RKO (cell line): ENCODE measurements at regions not wholly inside any gene's neighbourhood (a gene's known extent, or its start where the extent isn't known, plus 50 kb on each side); places are given as distances from the start of the nearest gene placed in this dataset.

Experiments
- DNase-seq: peaks from one replicate; pipeline ENCODE4 v3.0.0-alpha.2; 2016; ENCODE audit warnings: low spot score

- no peak for DNase-seq
These were observed 87.1 kb upstream of the SLITRK3 start for GRCh38 chr3:165283328-165283727.

- no peak for DNase-seq
These were observed 83.3 kb upstream of the SLITRK3 start for GRCh38 chr3:165279471-165279870.

GRCh38 chr3:165273411-165273810 lies 77.2 kb upstream of the SLITRK3 start:
- DNase-seq = no peak

GRCh38 chr3:165259541-165260193 lies 63.5 kb upstream of the SLITRK3 start:
- peak; percentile 27 for DNase-seq

- peak; percentile 18 for DNase-seq
These were observed 60.4 kb upstream of the SLITRK3 start for GRCh38 chr3:165256554-165257065.

- DNase-seq = peak; percentile 90
These were observed 58.6 kb upstream of the SLITRK3 start for GRCh38 chr3:165254812-165255211.
